ENCODE measurements at regions not wholly inside any gene's neighbourhood (a gene's known extent, or its start where the extent isn't known, plus 50 kb on each side); places are given as distances from the start of the nearest gene placed in this dataset.

- ChIA-PET CTCF (no interaction called here), POLR2A (no interaction called here)
- no peak for TF ChIP-seq SUZ12 (IDR thresholded peaks at IDR 0.05)
- no peak for TF ChIP-seq PKNOX1 (IDR thresholded peaks at IDR 0.05)
- TF ChIP-seq FOXA1 (IDR thresholded peaks at IDR 0.05), result no peak
- no peak for TF ChIP-seq FOXK2 (IDR thresholded peaks at IDR 0.05)
- TF ChIP-seq ELF4 (IDR thresholded peaks at IDR 0.05), result no peak
- TF ChIP-seq NFRKB (IDR thresholded peaks at IDR 0.05), result no peak
- no peak for TF ChIP-seq CTBP1 (IDR thresholded peaks at IDR 0.05; ENCODE audit: borderline replicate concordance)
- no peak for TF ChIP-seq ZNF384 (IDR thresholded peaks at IDR 0.05)
- no peak for TF ChIP-seq SP1 (IDR thresholded peaks at IDR 0.05)
- no peak for TF ChIP-seq L3MBTL2 (conservative IDR thresholded peaks at IDR 0.05)
- TF ChIP-seq FOXM1 (IDR thresholded peaks at IDR 0.05; ENCODE audit: borderline replicate concordance), result no peak
- TF ChIP-seq BHLHE40 (IDR thresholded peaks at IDR 0.05; ENCODE audit: borderline replicate concordance), result no peak
- no peak for TF ChIP-seq LEF1 (IDR thresholded peaks at IDR 0.05; ENCODE audit: borderline replicate concordance)
- no peak for TF ChIP-seq ARNT (IDR thresholded peaks at IDR 0.05)
- TF ChIP-seq HDGF (IDR thresholded peaks at IDR 0.05; ENCODE audit: borderline replicate concordance), result no peak
- TF ChIP-seq TARDBP (IDR thresholded peaks at IDR 0.05), result no peak
- DNase-seq (ENCODE audit: extremely low spot score), result no peak
Observed at GRCh38 chr20:48380661-48381060, 447.1 kb downstream of the PREX1 start.

DNA sequence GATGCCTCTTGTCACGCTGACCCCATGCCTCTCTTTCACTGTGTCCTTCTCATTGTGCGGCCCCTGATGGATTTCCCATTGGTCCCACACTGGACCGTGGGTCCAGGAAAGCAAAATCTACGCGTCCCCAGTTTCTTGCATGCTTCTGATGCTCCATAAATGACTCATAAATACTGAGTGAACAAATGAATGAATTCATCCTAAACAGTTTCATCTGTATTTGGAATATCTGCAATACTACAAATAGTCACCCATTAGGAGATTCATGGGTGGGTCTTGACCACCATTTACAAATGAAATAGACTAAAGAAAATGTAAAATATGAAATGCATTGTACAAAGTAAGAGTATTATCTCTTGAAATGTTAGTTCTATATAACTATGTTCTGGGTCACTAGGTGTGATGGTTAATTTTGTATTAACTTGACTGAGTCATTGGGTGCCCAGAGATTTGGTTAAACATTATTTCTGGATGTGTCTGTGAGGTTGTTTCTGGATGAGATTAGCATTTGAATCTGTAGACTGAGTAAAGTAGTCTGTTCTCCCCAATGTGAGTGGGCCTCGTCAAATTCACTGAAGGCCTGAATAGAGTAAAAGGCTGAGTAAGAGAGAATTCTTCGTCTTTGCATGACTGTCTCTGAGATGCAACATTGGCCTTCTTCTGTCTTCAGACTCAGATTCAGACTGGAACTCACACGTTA is 448.7 kb downstream of the PREX1 start:
- DNase-seq (ENCODE audit: extremely low spot score), result no peak
- POLR2A ChIA-PET, result no interaction called here
- TF ChIP-seq ZNF384 (IDR thresholded peaks at IDR 0.05) (no peak), FOXA1 (IDR thresholded peaks at IDR 0.05) (no peak), TARDBP (IDR thresholded peaks at IDR 0.05) (no peak), SP1 (IDR thresholded peaks at IDR 0.05) (no peak), LEF1 (IDR thresholded peaks at IDR 0.05; ENCODE audit: borderline replicate concordance) (no peak), L3MBTL2 (conservative IDR thresholded peaks at IDR 0.05) (no peak), PKNOX1 (IDR thresholded peaks at IDR 0.05) (no peak), BHLHE40 (IDR thresholded peaks at IDR 0.05; ENCODE audit: borderline replicate concordance) (no peak), FOXM1 (IDR thresholded peaks at IDR 0.05; ENCODE audit: borderline replicate concordance) (no peak), CTBP1 (IDR thresholded peaks at IDR 0.05; ENCODE audit: borderline replicate concordance) (no peak)
- CTCF ChIA-PET, result no interaction called here

DNA sequence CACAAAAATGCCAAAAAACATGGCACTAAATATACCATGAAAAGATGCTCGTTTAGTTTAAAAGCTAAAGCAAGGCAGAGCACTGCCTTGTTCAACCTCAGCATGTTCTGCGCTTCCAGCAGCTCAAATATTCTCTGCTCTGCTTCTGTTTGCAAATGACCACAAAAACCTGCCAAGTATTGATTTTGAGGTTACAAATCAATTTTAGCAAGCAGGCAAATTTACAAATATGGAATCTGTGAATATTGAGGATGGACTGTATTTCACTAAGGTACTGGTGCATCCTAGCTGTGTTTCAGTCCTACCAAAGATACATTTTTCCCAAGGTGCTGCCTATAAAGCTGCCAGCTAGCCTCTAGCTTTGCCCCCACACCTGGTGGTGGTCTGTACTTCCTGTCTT is 449.9 kb downstream of the PREX1 start:
- DNase-seq (ENCODE audit: extremely low spot score), result no peak
- CTCF ChIA-PET, result interaction anchor here (2.0 kb wide), 1 partner anchor 243 kb away, joined by 4 read pairs; no protein-coding TSS in a partner anchor

DNA sequence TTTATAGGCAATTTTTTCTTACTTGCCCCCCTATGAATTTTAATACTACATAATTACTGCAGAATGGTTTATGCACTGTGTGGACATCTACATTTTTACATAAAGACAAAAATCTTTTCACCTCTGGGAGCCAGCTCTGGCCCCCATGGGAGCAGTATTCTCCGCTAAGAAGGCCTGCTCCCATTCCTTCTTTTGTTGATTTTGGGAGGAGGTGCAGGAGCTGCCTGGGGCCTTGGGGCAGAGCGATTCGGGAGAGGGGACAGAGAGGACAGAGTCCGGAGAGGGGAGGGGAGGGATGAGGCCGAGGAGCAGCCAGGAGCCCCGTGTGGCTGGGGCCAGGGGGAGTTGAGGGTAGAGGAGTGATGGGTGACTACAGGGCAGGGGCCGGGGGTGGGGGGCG is 452.0 kb downstream of the PREX1 start:
- TF ChIP-seq HDGF (IDR thresholded peaks at IDR 0.05; ENCODE audit: borderline replicate concordance) (no peak), FOXM1 (IDR thresholded peaks at IDR 0.05; ENCODE audit: borderline replicate concordance) (no peak), SUZ12 (IDR thresholded peaks at IDR 0.05) (no peak), BHLHE40 (IDR thresholded peaks at IDR 0.05; ENCODE audit: borderline replicate concordance) (no peak), L3MBTL2 (conservative IDR thresholded peaks at IDR 0.05) (no peak), FOXK2 (IDR thresholded peaks at IDR 0.05) (no peak), CTBP1 (IDR thresholded peaks at IDR 0.05; ENCODE audit: borderline replicate concordance) (no peak), ZNF384 (IDR thresholded peaks at IDR 0.05) (no peak)
- ChIA-PET POLR2A (no interaction called here), CTCF (interaction anchor here (1.1 kb wide), 1 partner anchor 212 kb away, joined by 3 read pairs; no protein-coding TSS in a partner anchor)
- DNase-seq (ENCODE audit: extremely low spot score), result no peak

More for the DNA sequence above, 449.9 kb downstream of the PREX1 start:
- no peak for TF ChIP-seq HDGF (IDR thresholded peaks at IDR 0.05; ENCODE audit: borderline replicate concordance)
- TF ChIP-seq LEF1 (IDR thresholded peaks at IDR 0.05; ENCODE audit: borderline replicate concordance), result no peak
- no peak for TF ChIP-seq SP1 (IDR thresholded peaks at IDR 0.05)
- TF ChIP-seq CTBP1 (IDR thresholded peaks at IDR 0.05; ENCODE audit: borderline replicate concordance), result no peak
- no peak for TF ChIP-seq PKNOX1 (IDR thresholded peaks at IDR 0.05)
- no peak for TF ChIP-seq FOXA1 (IDR thresholded peaks at IDR 0.05)
- TF ChIP-seq FOXK2 (IDR thresholded peaks at IDR 0.05), result no peak
- TF ChIP-seq ARNT (IDR thresholded peaks at IDR 0.05), result no peak
- no peak for TF ChIP-seq FOXM1 (IDR thresholded peaks at IDR 0.05; ENCODE audit: borderline replicate concordance)
- TF ChIP-seq ELF4 (IDR thresholded peaks at IDR 0.05), result no peak
- no peak for TF ChIP-seq SUZ12 (IDR thresholded peaks at IDR 0.05)
- TF ChIP-seq TARDBP (IDR thresholded peaks at IDR 0.05), result no peak
- TF ChIP-seq NFRKB (IDR thresholded peaks at IDR 0.05), result no peak
- TF ChIP-seq L3MBTL2 (conservative IDR thresholded peaks at IDR 0.05), result no peak
- no peak for TF ChIP-seq ZNF384 (IDR thresholded peaks at IDR 0.05)
- TF ChIP-seq BHLHE40 (IDR thresholded peaks at IDR 0.05; ENCODE audit: borderline replicate concordance), result no peak
- POLR2A ChIA-PET, result no interaction called here

- CTCF ChIA-PET, result no interaction called here
- TF ChIP-seq ARNT (IDR thresholded peaks at IDR 0.05) (no peak), FOXK2 (IDR thresholded peaks at IDR 0.05) (no peak), SUZ12 (IDR thresholded peaks at IDR 0.05) (no peak), CTBP1 (IDR thresholded peaks at IDR 0.05; ENCODE audit: borderline replicate concordance) (no peak), FOXM1 (IDR thresholded peaks at IDR 0.05; ENCODE audit: borderline replicate concordance) (no peak), HDGF (IDR thresholded peaks at IDR 0.05; ENCODE audit: borderline replicate concordance) (no peak), ELF4 (IDR thresholded peaks at IDR 0.05) (no peak), PKNOX1 (IDR thresholded peaks at IDR 0.05) (no peak), ZNF384 (IDR thresholded peaks at IDR 0.05) (no peak), FOXA1 (IDR thresholded peaks at IDR 0.05) (no peak), TARDBP (IDR thresholded peaks at IDR 0.05) (no peak), LEF1 (IDR thresholded peaks at IDR 0.05; ENCODE audit: borderline replicate concordance) (no peak), NFRKB (IDR thresholded peaks at IDR 0.05) (no peak), SP1 (IDR thresholded peaks at IDR 0.05) (no peak), L3MBTL2 (conservative IDR thresholded peaks at IDR 0.05) (no peak), BHLHE40 (IDR thresholded peaks at IDR 0.05; ENCODE audit: borderline replicate concordance) (no peak)
- POLR2A ChIA-PET, result no interaction called here
- DNase-seq (ENCODE audit: extremely low spot score), result no peak
Observed at GRCh38 chr20:48374991-48375595, 452.7 kb downstream of the PREX1 start.

Measured in HEK293T (cell line).